A549 (cell line): ENCODE measurements at regions not wholly inside any gene's neighbourhood (a gene's known extent, or its start where the extent isn't known, plus 50 kb on each side); places are given as distances from the start of the nearest gene placed in this dataset.

Source experiments
- ATAC-seq, 2 experiments: fragments of 200-7000 bp in 1 of 2; fragments of >200 bp in 1 of 2; cut with Nextera tagmentation in 1 of 2; cut with Tn5 transposase in 1 of 2; 3 replicates each; pipeline versions ENCODE4 v1.8.0 to v1.9.1; 2018 to 2020; ENCODE audit warnings: mild to moderate bottlenecking in 1 of 2, moderate library complexity in 1 of 2
- CTCF ChIA-PET: fragments of 300-600 bp; sonication (Branson Sonifier 250); formaldehyde crosslinking; extraction: SDS; loops from one replicate; lab custom pipeline; 2021; ENCODE audit warnings: antibody characterized with exemption, inconsistent platforms; lab: Yijun Ruan, JAX
- POLR2A ChIA-PET: fragments of 350-600 bp; formaldehyde crosslinking; extraction: SDS; loops from one replicate; lab custom pipeline; 2021; ENCODE audit warnings: antibody characterized with exemption, inconsistent platforms; lab: Yijun Ruan, JAX
- DNase-seq, 2 experiments: peaks; one replicate each; pipeline versions ENCODE4 v3.0.0 to v3.0.0-alpha.2; 2011 to 2016; ENCODE audit warnings: low read depth in 1 of 2, low spot score in 1 of 2
- FAIRE-seq: peaks from 2 replicates; lab custom pipeline; 2011; peaks lifted over from hg19 to GRCh38; lab: Jason Lieb, UNC
- H3K27ac ChIP-seq, 2 experiments: fragments of >200 bp; sonication (Bioruptor Twin); formaldehyde crosslinking; 3 replicates each; pipeline ENCODE4 v1.5.1; 2016 to 2017
- H3K4me1 ChIP-seq: fragments of >200 bp; sonication (Bioruptor Twin); formaldehyde crosslinking; 3 replicates; pipeline ENCODE4 v1.6.1; 2016
- H3K4me2 ChIP-seq: fragments of >200 bp; sonication (Bioruptor Twin); formaldehyde crosslinking; 3 replicates; pipeline ENCODE4 v1.6.1; 2016
- H3K4me3 ChIP-seq: fragments of >200 bp; sonication (Bioruptor Twin); formaldehyde crosslinking; 3 replicates; pipeline ENCODE4 v1.5.1; 2016
- H3K9me3 ChIP-seq: fragments of >200 bp; sonication (Bioruptor Twin); formaldehyde crosslinking; 3 replicates; pipeline ENCODE4 v1.6.1; 2016
- ATOH8 ChIP-seq: fragments of 250-450 bp; sonication (Bioruptor Pico); IDR thresholded peaks from 2 replicates; pipeline ENCODE4 v1.5.0; 2020; ENCODE audit warnings: low read depth, mild to moderate bottlenecking, moderate library complexity
- CBX2 ChIP-seq: fragments of 200-600 bp; sonication (generic); IDR thresholded peaks from 2 replicates; pipeline ENCODE4 v1.6.1; 2016; ENCODE audit warnings: low read depth, mild to moderate bottlenecking, borderline replicate concordance
- CHD4 ChIP-seq: fragments of 200-600 bp; sonication (generic); IDR thresholded peaks from 2 replicates; pipeline ENCODE4 v1.6.1; 2016; ENCODE audit warnings: antibody characterized with exemption, mild to moderate bottlenecking, borderline replicate concordance
- CTCF ChIP-seq: fragments of >200 bp; sonication (Bioruptor Twin); formaldehyde crosslinking; IDR thresholded peaks from 3 replicates; pipeline ENCODE4 v1.5.1; 2016
- E2F6 ChIP-seq: IDR thresholded peaks from 2 replicates; pipeline ENCODE4 v1.6.1; 2012; ENCODE audit warnings: low read depth, borderline replicate concordance
- EHMT2 ChIP-seq: fragments of 200-600 bp; sonication (generic); IDR thresholded peaks from 2 replicates; pipeline ENCODE4 v1.6.1; 2016; ENCODE audit warnings: antibody characterized with exemption, low read depth, mild to moderate bottlenecking, moderate library complexity
- FOSB ChIP-seq: fragments of 250-450 bp; sonication (Bioruptor Pico); IDR thresholded peaks from 2 replicates; pipeline ENCODE4 v1.5.0; 2020; ENCODE audit warnings: mild to moderate bottlenecking, moderate library complexity
- FOSL2 ChIP-seq, 2 experiments: fragments of 450-650 bp in 1 of 2; fragments of >200 bp in 1 of 2; sonication (Bioruptor Twin) in 1 of 2; formaldehyde crosslinking; IDR thresholded peaks; 2 replicates each; pipeline versions ENCODE4 v1.5.0 to v1.6.1; 2016 to 2020; ENCODE audit warnings: mild to moderate bottlenecking in 1 of 2, moderate library complexity in 1 of 2
- GATA3 ChIP-seq: IDR thresholded peaks from 2 replicates; pipeline ENCODE4 v1.6.1; 2012; ENCODE audit warnings: borderline replicate concordance
- HES2 ChIP-seq: fragments of >200 bp; sonication (Bioruptor Twin); formaldehyde crosslinking; IDR thresholded peaks from 2 replicates; pipeline ENCODE4 v1.6.1; 2016
- HEYL ChIP-seq: fragments of 250-450 bp; sonication (Bioruptor Pico); IDR thresholded peaks from 2 replicates; pipeline ENCODE4 v1.8.0; 2021; ENCODE audit warnings: mild to moderate bottlenecking, moderate library complexity
- HOXA7 ChIP-seq: fragments of 250-450 bp; sonication (Bioruptor Pico); IDR thresholded peaks from 2 replicates; pipeline ENCODE4 v1.5.0; 2020; ENCODE audit warnings: mild to moderate bottlenecking, moderate library complexity
- HOXB13 ChIP-seq: fragments of 250-450 bp; sonication (Bioruptor Pico); IDR thresholded peaks from 2 replicates; pipeline ENCODE4 v1.5.0; 2020; ENCODE audit warnings: low read depth, mild to moderate bottlenecking, moderate library complexity
- KDM1A ChIP-seq: fragments of 200-600 bp; sonication (generic); IDR thresholded peaks from 2 replicates; pipeline ENCODE4 v1.6.1; 2016; ENCODE audit warnings: low read depth, mild to moderate bottlenecking
- KDM5A ChIP-seq: fragments of 200-600 bp; sonication (generic); IDR thresholded peaks from 2 replicates; pipeline ENCODE4 v1.6.1; 2016; ENCODE audit warnings: antibody characterized with exemption, mild to moderate bottlenecking
- MAX ChIP-seq: IDR thresholded peaks from 2 replicates; pipeline ENCODE4 v1.6.1; 2012
- RAD21 ChIP-seq, 2 experiments: fragments of >200 bp in 1 of 2; sonication (Bioruptor Twin) in 1 of 2; formaldehyde crosslinking in 1 of 2; IDR thresholded peaks in 1 of 2; conservative IDR thresholded peaks in 1 of 2; 2 replicates in 1 of 2; 3 replicates in 1 of 2; pipeline ENCODE4 v1.6.1; 2012 to 2018; ENCODE audit warnings: inconsistent platforms in 1 of 2
- SREBF2 ChIP-seq: fragments of 450-650 bp; IDR thresholded peaks from 2 replicates; pipeline ENCODE4 v1.6.1; 2014; ENCODE audit warnings: mild to moderate bottlenecking, moderate library complexity
- TFCP2L1 ChIP-seq: fragments of 250-450 bp; sonication (Bioruptor Pico); IDR thresholded peaks from 2 replicates; pipeline ENCODE4 v1.5.0; 2021; ENCODE audit warnings: mild to moderate bottlenecking
- TP53 ChIP-seq: fragments of 250-450 bp; sonication (Bioruptor Pico); IDR thresholded peaks from 2 replicates; pipeline ENCODE4 v1.5.0; 2021; ENCODE audit warnings: mild to moderate bottlenecking, moderate library complexity
- ZC3H11A ChIP-seq: fragments of 450-650 bp; IDR thresholded peaks from 2 replicates; pipeline ENCODE4 v1.6.1; 2014; ENCODE audit warnings: antibody characterized with exemption, mild to moderate bottlenecking
- WGBS: methylation state at CpG from one replicate; pipeline ENCODE4 v1.1.6; 2017; ENCODE audit errors: missing lambda C conversion rate; 5-methylcytosine and 5-hydroxymethylcytosine counted together

GRCh38 chr14:26866721-26867120 is 268.9 kb upstream of the NOVA1 start:
- TF ChIP-seq TP53 (CRISPR knock-in tag) (no peak), E2F6 (no peak), CTCF (no peak), MAX (no peak), CBX2 (no peak), HOXA7 (no peak), SREBF2 (no peak)
- 5% methylated on average over 1 of the region's 1 CpG for WGBS
- FAIRE-seq (no peak), DNase-seq (no peak), ATAC-seq (no peak)
- Histone ChIP-seq H3K4me3 (no peak overlapping the region), H3K4me2 (peak overlapping the region; percentile 47; the same call in 2 of the 3 replicates), H3K9me3 (no peaks in the 10 kb centered on the region), H3K4me1 (peaks cover 14% of the 10 kb centered on the region; the same call in 1 of the 3 replicates), H3K27ac (no peak overlapping the region)
- ChIA-PET POLR2A (no interaction called here), CTCF (interaction anchor here (1.1 kb wide), 1 partner anchor 40 kb away, joined by 3 read pairs; no protein-coding TSS in a partner anchor)

- DNase-seq (peak in 1 of 2 experiments; percentile 74), ATAC-seq (peak; percentile 71; a peak in 5 of 6 replicates), FAIRE-seq (no peak)
- H3K4me1 ChIP-seq: peaks cover 14% of the 10 kb centered on the region; the same call in 1 of the 3 replicates
- TF ChIP-seq FOSL2 (IDR thresholded peaks at IDR 0.05) (no peak), FOSL2 (CRISPR knock-in tag; IDR thresholded peaks at IDR 0.05) (no peak), GATA3 (peak; percentile 51)
- no peak overlapping the region for H3K4me3 ChIP-seq
- H3K9me3 ChIP-seq: no peaks in the 10 kb centered on the region
- ChIA-PET POLR2A (no interaction called here), CTCF (interaction anchor here (1.1 kb wide), 1 partner anchor 41 kb away, joined by 3 read pairs; no protein-coding TSS in a partner anchor)
- no peak overlapping the region for H3K27ac ChIP-seq
- WGBS: 10% methylated on average over 6 of the region's 6 CpGs
- H3K4me2 ChIP-seq: peak overlapping the region; percentile 47
Measured at GRCh38 chr14:26867171-26867757, 269.4 kb upstream of the NOVA1 start.

GRCh38 chr14:26870096-26870495 is 272.3 kb upstream of the NOVA1 start:
- POLR2A ChIA-PET: no interaction called here
- Histone ChIP-seq H3K27ac (no peak overlapping the region), H3K4me3 (no peak overlapping the region), H3K4me2 (no peak overlapping the region), H3K4me1 (peaks cover 14% of the 10 kb centered on the region; the same call in 1 of the 3 replicates), H3K9me3 (no peaks in the 10 kb centered on the region)
- DNase-seq: no peak
- CTCF ChIA-PET: interaction anchor here (0.9 kb wide), 1 partner anchor 10 kb away, joined by 3 read pairs; no protein-coding TSS in a partner anchor
- 78% methylated on average over 2 of the region's 2 CpGs for WGBS
- no peak for FAIRE-seq
- TF ChIP-seq CHD4: no peak
- TF ChIP-seq TFCP2L1 (CRISPR knock-in tag): no peak
- TF ChIP-seq EHMT2: no peak
- no peak for TF ChIP-seq RAD21 (conservative IDR thresholded peaks at IDR 0.05 in 1 of 2, IDR thresholded peaks at IDR 0.05 in 1 of 2)
- TF ChIP-seq HEYL: no peak
- ATAC-seq: no peak

- H3K9me3 ChIP-seq: no peaks in the 10 kb centered on the region
- no peak overlapping the region for H3K27ac ChIP-seq
- POLR2A ChIA-PET: no interaction called here
- ATAC-seq (no peak), FAIRE-seq (no peak), DNase-seq (no peak)
- H3K4me2 ChIP-seq: no peak overlapping the region
- no peak overlapping the region for H3K4me3 ChIP-seq
- WGBS: 71% methylated on average over 8 of the region's 8 CpGs
- peaks cover 14% of the 10 kb centered on the region; the same call in 1 of the 3 replicates for H3K4me1 ChIP-seq
- CTCF ChIA-PET: no interaction called here
- TF ChIP-seq HOXB13 (CRISPR knock-in tag): no peak
- no peak for TF ChIP-seq RAD21 (conservative IDR thresholded peaks at IDR 0.05 in 1 of 2, IDR thresholded peaks at IDR 0.05 in 1 of 2)
- TF ChIP-seq CTCF: no peak
- TF ChIP-seq KDM1A: no peak
- no peak for TF ChIP-seq KDM5A
- TF ChIP-seq FOSB (CRISPR knock-in tag): no peak
- TF ChIP-seq ATOH8 (CRISPR knock-in tag): no peak
- TF ChIP-seq HES2: no peak
- no peak for TF ChIP-seq SREBF2
- TF ChIP-seq ZC3H11A: no peak
- TF ChIP-seq TP53 (CRISPR knock-in tag): no peak
Measured at GRCh38 chr14:26870722-26871617, 273.1 kb upstream of the NOVA1 start.
